NCI-H1048 (cell line): ENCODE measurements at regions not wholly inside any gene's neighbourhood (a gene's known extent, or its start where the extent isn't known, plus 50 kb on each side); places are given as distances from the start of the nearest gene placed in this dataset.

Experiments
- DNase-seq: peaks from one replicate; lab custom pipeline; 2025; lab: John Stamatoyannopoulos, UW

- DNase-seq = no peak
These were observed 54.7 kb upstream of the EGR2 start for GRCh38 chr10:62870866-62871265.

- no peak for DNase-seq
These were observed 53.8 kb upstream of the EGR2 start for GRCh38 chr10:62869958-62870357.

- no peak for DNase-seq
These were observed 50.8 kb upstream of the EGR2 start for GRCh38 chr10:62866941-62867340.

- DNase-seq = no peak
These were observed 50.3 kb upstream of the EGR2 start for GRCh38 chr10:62866451-62866850.
